ENCODE measurements at regions not wholly inside any gene's neighbourhood (a gene's known extent, or its start where the extent isn't known, plus 50 kb on each side); places are given as distances from the start of the nearest gene placed in this dataset.

GRCh38 chr20:52840041-52840440, 132.1 kb upstream of the TSHZ2 start:
- no peak overlapping the region for H3K14ac ChIP-seq (ENCODE audit: insufficient read length)
- H2BK5ac ChIP-seq (ENCODE audit: low read depth, low read length), result no peak overlapping the region
- no peaks in the 10 kb centered on the region for H4K20me1 ChIP-seq (replicated peaks in 1 of 2; ENCODE audit: control insufficient read depth in 1 of 2, insufficient read depth in 2 of 2, low read length in 2 of 2)
- H3K9ac ChIP-seq (replicated peaks in 1 of 4; ENCODE audit: extremely low read depth in 1 of 4, low read depth in 3 of 4, low read length in 3 of 4), result no peak overlapping the region
- 98% methylated on average over 4 of the region's 4 CpGs; no CpG with 5 or more reads in 1 of the 2 experiments for WGBS, 2 experiments (ENCODE audit: extremely low coverage in 1 of 2, insufficient coverage in 1 of 2, insufficient read length in 1 of 2, insufficient replicate concordance in 2 of 2, low coverage in 1 of 2, low lambda C conversion rate in 2 of 2, missing lambda C conversion rate in 1 of 2)
- H2BK20ac ChIP-seq (ENCODE audit: low read length), result no peak overlapping the region
- H2BK15ac ChIP-seq (ENCODE audit: low read length), result no peak overlapping the region
- H2BK120ac ChIP-seq (replicated peaks; ENCODE audit: low read depth, low read length), result no peak overlapping the region
- no peak overlapping the region for H2AFZ ChIP-seq (ENCODE audit: low read length)
- no peak overlapping the region for H3K27ac ChIP-seq (ENCODE audit: low read depth, low read length)
- no peak overlapping the region for H3K23ac ChIP-seq (ENCODE audit: insufficient read length)
- H3K9me3 ChIP-seq (ENCODE audit: insufficient read depth in 2 of 2, low read depth in 1 of 2, low read length in 1 of 2), result no peaks in the 10 kb centered on the region
- H3K18ac ChIP-seq (ENCODE audit: extremely low read depth, low read length), result no peak overlapping the region
- H3K4me1 ChIP-seq (replicated peaks in 1 of 4; ENCODE audit: control insufficient read depth in 3 of 4, insufficient read depth in 4 of 4, low read length in 3 of 4), result no peaks in the 10 kb centered on the region
- POLR2A ChIA-PET (ENCODE audit: partially characterized antibody), result no interaction called here
- H3K4me3 ChIP-seq (ENCODE audit: extremely low read depth in 1 of 4, insufficient read depth in 2 of 4, low read depth in 3 of 4, low read length in 4 of 4), result no peak overlapping the region
- H3K36me3 ChIP-seq (ENCODE audit: control insufficient read depth in 2 of 4, insufficient read depth in 4 of 4, low read length in 3 of 4), result no peaks in the 10 kb centered on the region
- DNase-seq (ENCODE audit: low read depth in 1 of 2, low spot score in 2 of 2), result no peak
- H3K79me1 ChIP-seq (ENCODE audit: low read depth, low read length), result no peaks in the 10 kb centered on the region
- CTCF ChIA-PET (ENCODE audit: partially characterized antibody), result no interaction called here
- no peaks in the 10 kb centered on the region for H3K27me3 ChIP-seq (replicated peaks in 1 of 4; ENCODE audit: control insufficient read depth in 3 of 4, extremely low read depth in 1 of 4, insufficient read depth in 3 of 4, low read length in 3 of 4)
- no peak for FAIRE-seq
- no peak overlapping the region for H4K8ac ChIP-seq (ENCODE audit: extremely low read depth, insufficient read depth, low read length)
- H4K91ac ChIP-seq (replicated peaks; ENCODE audit: insufficient read length, low read length), result no peak overlapping the region
- no peak overlapping the region for H4K5ac ChIP-seq (ENCODE audit: insufficient read length, low read depth, low read length)
- no peak overlapping the region for H2AK5ac ChIP-seq (ENCODE audit: low read depth, low read length)
- no peak overlapping the region for H3K4ac ChIP-seq (replicated peaks; ENCODE audit: insufficient read length, low read depth, low read length)
- H3K23me2 ChIP-seq (ENCODE audit: low read depth, low read length), result no peaks in the 10 kb centered on the region
- no peak overlapping the region for H3K4me2 ChIP-seq (ENCODE audit: insufficient read depth in 1 of 2, low read depth in 2 of 2, low read length in 2 of 2)
- H2BK12ac ChIP-seq (ENCODE audit: low read depth, low read length), result no peak overlapping the region
- H3K79me2 ChIP-seq (ENCODE audit: control insufficient read depth in 1 of 2, insufficient read depth in 2 of 2, low read length in 2 of 2), result no peaks in the 10 kb centered on the region
- no peak overlapping the region for H3K56ac ChIP-seq (replicated peaks; ENCODE audit: insufficient read length, low read depth, low read length)
- TF ChIP-seq, protein P1, sequence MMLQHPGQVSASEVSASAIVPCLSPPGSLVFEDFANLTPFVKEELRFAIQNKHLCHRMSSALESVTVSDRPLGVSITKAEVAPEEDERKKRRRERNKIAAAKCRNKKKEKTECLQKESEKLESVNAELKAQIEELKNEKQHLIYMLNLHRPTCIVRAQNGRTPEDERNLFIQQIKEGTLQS (IDR thresholded peaks at IDR 0.05; ENCODE audit: insufficient read depth, low read depth, low read length), result no peak
- no peak for TF ChIP-seq KDM5A (IDR thresholded peaks at IDR 0.05; ENCODE audit: low read length)
- no peak for TF ChIP-seq KDM1A (IDR thresholded peaks at IDR 0.05; ENCODE audit: borderline replicate concordance, low read length)
- no peak for TF ChIP-seq RXRA (IDR thresholded peaks at IDR 0.05; ENCODE audit: insufficient read depth, low read depth, low read length)
- TF ChIP-seq, protein P2, sequence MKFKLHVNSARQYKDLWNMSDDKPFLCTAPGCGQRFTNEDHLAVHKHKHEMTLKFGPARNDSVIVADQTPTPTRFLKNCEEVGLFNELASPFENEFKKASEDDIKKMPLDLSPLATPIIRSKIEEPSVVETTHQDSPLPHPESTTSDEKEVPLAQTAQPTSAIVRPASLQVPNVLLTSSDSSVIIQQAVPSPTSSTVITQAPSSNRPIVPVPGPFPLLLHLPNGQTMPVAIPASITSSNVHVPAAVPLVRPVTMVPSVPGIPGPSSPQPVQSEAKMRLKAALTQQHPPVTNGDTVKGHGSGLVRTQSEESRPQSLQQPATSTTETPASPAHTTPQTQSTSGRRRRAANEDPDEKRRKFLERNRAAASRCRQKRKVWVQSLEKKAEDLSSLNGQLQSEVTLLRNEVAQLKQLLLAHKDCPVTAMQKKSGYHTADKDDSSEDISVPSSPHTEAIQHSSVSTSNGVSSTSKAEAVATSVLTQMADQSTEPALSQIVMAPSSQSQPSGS (IDR thresholded peaks at IDR 0.05; ENCODE audit: low read length), result no peak

Measured in H1 (cell line).